SK-N-SH treated with all-trans-retinoic acid at 6 μM for 48 hours (cell line): ENCODE measurements at regions not wholly inside any gene's neighbourhood (a gene's known extent, or its start where the extent isn't known, plus 50 kb on each side); places are given as distances from the start of the nearest gene placed in this dataset.

Experiments
- ARNTL ChIP-seq: fragments of 450-650 bp; formaldehyde crosslinking; IDR thresholded peaks from 2 replicates; pipeline ENCODE4 v1.5.0; 2020; ENCODE audit warnings: low read depth, mild to moderate bottlenecking, moderate library complexity, borderline replicate concordance
- ESRRG ChIP-seq: fragments of 250-450 bp; sonication (Bioruptor Pico); IDR thresholded peaks from 2 replicates; pipeline ENCODE4 v1.6.1; 2021; ENCODE audit warnings: mild to moderate bottlenecking
- ISL1 ChIP-seq: fragments of 250-450 bp; sonication (Bioruptor Pico); IDR thresholded peaks from 2 replicates; pipeline ENCODE4 v2.1.2; 2022; ENCODE audit warnings: mild to moderate bottlenecking, moderate library complexity
- RARB ChIP-seq: fragments of 250-450 bp; sonication (Bioruptor Pico); IDR thresholded peaks from 2 replicates; pipeline ENCODE4 v1.8.0; 2021; ENCODE audit warnings: mild to moderate bottlenecking, moderate library complexity
- SNAI2 ChIP-seq: fragments of 250-450 bp; sonication (Bioruptor Pico); IDR thresholded peaks from 2 replicates; pipeline ENCODE4 v1.5.0; 2020; ENCODE audit warnings: mild to moderate bottlenecking, moderate library complexity
- TOX ChIP-seq: fragments of 250-450 bp; sonication (Bioruptor Pico); IDR thresholded peaks from 2 replicates; pipeline ENCODE4 v1.8.0; 2021; ENCODE audit warnings: mild to moderate bottlenecking, moderate library complexity, borderline replicate concordance
- ZNF8 ChIP-seq: fragments of 450-650 bp; formaldehyde crosslinking; IDR thresholded peaks from 2 replicates; pipeline ENCODE4 v1.5.0; 2020; ENCODE audit warnings: mild to moderate bottlenecking, moderate library complexity
- TF ChIP-seq, protein P1 (sequence below): fragments of 250-450 bp; sonication (Bioruptor Pico); IDR thresholded peaks from 2 replicates; pipeline ENCODE4 v1.5.1; 2021; ENCODE audit warnings: mild to moderate bottlenecking, moderate library complexity
- TF ChIP-seq, protein P2 (sequence below): fragments of 250-450 bp; sonication (Bioruptor Pico); IDR thresholded peaks from 2 replicates; pipeline ENCODE4 v1.8.0; 2020; ENCODE audit warnings: mild to moderate bottlenecking, moderate library complexity, borderline replicate concordance
- TF ChIP-seq, protein P3 (sequence below): fragments of 250-450 bp; sonication (Bioruptor Pico); IDR thresholded peaks from 2 replicates; pipeline ENCODE4 v1.5.0; 2020; ENCODE audit warnings: mild to moderate bottlenecking, moderate library complexity

DNA sequence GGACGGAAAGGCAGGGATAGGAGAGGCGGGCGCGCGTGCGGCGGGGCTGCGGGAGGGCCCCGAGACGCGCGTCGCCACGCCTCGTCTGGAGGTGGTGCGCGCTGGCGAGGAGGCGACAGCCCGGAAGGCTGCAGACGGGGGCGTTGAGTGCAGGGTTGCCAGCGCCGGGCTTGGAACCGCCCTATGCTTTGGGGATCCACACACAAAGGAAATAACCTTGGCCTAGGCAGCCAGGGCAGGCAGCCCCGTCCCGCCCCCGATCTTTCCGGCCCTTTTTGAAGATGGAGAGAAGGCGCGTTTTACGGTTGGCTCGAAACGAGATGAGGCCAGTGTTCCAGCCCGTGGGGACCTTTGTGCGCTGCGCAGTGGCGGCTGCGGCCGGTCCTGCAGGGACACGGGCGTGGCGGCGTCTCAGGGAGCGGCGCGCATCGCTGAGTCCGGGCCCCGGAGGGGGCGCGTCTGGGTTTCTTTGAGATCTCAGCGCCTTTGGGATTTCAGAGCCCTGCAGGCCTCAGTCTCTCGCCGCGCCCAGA is 50.8 kb upstream of the TRIM2 start:
- no peak for TF ChIP-seq ISL1 (CRISPR knock-in tag)
- TF ChIP-seq SNAI2 (CRISPR knock-in tag) = no peak
- TF ChIP-seq, protein P1, sequence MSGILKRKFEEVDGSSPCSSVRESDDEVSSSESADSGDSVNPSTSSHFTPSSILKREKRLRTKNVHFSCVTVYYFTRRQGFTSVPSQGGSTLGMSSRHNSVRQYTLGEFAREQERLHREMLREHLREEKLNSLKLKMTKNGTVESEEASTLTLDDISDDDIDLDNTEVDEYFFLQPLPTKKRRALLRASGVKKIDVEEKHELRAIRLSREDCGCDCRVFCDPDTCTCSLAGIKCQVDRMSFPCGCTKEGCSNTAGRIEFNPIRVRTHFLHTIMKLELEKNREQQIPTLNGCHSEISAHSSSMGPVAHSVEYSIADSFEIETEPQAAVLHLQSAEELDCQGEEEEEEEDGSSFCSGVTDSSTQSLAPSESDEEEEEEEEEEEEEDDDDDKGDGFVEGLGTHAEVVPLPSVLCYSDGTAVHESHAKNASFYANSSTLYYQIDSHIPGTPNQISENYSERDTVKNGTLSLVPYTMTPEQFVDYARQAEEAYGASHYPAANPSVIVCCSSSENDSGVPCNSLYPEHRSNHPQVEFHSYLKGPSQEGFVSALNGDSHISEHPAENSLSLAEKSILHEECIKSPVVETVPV = no peak
- no peak for TF ChIP-seq RARB (CRISPR knock-in tag)
- no peak for TF ChIP-seq TOX (CRISPR knock-in tag)
- TF ChIP-seq ARNTL (CRISPR knock-in tag) = no peak
- no peak for TF ChIP-seq ESRRG (CRISPR knock-in tag)
- no peak for TF ChIP-seq ZNF8 (CRISPR knock-in tag)
- TF ChIP-seq, protein P2, sequence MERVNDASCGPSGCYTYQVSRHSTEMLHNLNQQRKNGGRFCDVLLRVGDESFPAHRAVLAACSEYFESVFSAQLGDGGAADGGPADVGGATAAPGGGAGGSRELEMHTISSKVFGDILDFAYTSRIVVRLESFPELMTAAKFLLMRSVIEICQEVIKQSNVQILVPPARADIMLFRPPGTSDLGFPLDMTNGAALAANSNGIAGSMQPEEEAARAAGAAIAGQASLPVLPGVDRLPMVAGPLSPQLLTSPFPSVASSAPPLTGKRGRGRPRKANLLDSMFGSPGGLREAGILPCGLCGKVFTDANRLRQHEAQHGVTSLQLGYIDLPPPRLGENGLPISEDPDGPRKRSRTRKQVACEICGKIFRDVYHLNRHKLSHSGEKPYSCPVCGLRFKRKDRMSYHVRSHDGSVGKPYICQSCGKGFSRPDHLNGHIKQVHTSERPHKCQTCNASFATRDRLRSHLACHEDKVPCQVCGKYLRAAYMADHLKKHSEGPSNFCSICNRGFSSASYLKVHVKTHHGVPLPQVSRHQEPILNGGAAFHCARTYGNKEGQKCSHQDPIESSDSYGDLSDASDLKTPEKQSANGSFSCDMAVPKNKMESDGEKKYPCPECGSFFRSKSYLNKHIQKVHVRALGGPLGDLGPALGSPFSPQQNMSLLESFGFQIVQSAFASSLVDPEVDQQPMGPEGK (CRISPR knock-in tag) = no peak
- TF ChIP-seq, protein P3, sequence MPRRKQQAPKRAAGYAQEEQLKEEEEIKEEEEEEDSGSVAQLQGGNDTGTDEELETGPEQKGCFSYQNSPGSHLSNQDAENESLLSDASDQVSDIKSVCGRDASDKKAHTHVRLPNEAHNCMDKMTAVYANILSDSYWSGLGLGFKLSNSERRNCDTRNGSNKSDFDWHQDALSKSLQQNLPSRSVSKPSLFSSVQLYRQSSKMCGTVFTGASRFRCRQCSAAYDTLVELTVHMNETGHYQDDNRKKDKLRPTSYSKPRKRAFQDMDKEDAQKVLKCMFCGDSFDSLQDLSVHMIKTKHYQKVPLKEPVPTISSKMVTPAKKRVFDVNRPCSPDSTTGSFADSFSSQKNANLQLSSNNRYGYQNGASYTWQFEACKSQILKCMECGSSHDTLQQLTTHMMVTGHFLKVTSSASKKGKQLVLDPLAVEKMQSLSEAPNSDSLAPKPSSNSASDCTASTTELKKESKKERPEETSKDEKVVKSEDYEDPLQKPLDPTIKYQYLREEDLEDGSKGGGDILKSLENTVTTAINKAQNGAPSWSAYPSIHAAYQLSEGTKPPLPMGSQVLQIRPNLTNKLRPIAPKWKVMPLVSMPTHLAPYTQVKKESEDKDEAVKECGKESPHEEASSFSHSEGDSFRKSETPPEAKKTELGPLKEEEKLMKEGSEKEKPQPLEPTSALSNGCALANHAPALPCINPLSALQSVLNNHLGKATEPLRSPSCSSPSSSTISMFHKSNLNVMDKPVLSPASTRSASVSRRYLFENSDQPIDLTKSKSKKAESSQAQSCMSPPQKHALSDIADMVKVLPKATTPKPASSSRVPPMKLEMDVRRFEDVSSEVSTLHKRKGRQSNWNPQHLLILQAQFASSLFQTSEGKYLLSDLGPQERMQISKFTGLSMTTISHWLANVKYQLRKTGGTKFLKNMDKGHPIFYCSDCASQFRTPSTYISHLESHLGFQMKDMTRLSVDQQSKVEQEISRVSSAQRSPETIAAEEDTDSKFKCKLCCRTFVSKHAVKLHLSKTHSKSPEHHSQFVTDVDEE (CRISPR knock-in tag) = no peak
